Spleen (tissue), 7 donors: ENCODE measurements at regions not wholly inside any gene's neighbourhood (a gene's known extent, or its start where the extent isn't known, plus 50 kb on each side); places are given as distances from the start of the nearest gene placed in this dataset.

Experiments used
- POLR2A ChIP-seq, 3 donors: fragments of 450-650 bp; IDR thresholded peaks; one replicate each; pipeline ENCODE4 v1.5.1; 2017; ENCODE audit warnings: antibody characterized with exemption in 3 of 3, mild to moderate bottlenecking in 1 of 3
- TF ChIP-seq, protein P1 (sequence below), 11 experiments: fragments of 200-600 bp in 7 of 11; fragments of 450-650 bp in 4 of 11; sonication (generic) in 4 of 11; IDR thresholded peaks in 8 of 11; conservative IDR thresholded peaks in 3 of 11; 1 replicate in 7 of 11; 2 replicates in 4 of 11; pipeline versions ENCODE4 v1.4.0 to v1.8.0; 2016 to 2021; ENCODE audit warnings: antibody characterized with exemption in 11 of 11, inconsistent platforms in 4 of 11, mild to moderate bottlenecking in 1 of 11
- donor health status: DM: no; HTN: no; CAD: no; lungs with moderate emphysema.
- donor health status: DM: no; HTN: no; CAD: no.
- donor health status: DM: no; HTN: no; CAD: no.

DNA sequence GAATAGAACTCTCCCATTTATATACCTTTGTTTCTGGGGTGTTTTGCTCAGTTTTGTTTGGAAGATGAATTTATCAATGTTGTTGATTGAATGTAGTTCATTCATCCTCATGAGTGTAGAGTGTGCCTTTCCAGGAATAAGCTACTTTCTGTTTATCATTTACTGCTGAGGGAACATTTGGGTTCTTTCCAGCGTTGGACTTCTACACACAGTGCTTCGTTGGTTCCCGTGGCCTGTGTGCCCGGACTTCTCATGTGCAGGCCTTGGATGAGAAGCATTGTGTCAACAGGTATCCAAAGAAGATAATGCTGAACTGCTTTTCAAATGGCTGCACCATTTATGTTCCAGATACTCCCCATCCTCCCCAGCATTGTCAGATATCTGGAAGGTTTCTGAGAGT lies 107.6 kb upstream of the TNS3 start:
- TF ChIP-seq, protein P1, sequence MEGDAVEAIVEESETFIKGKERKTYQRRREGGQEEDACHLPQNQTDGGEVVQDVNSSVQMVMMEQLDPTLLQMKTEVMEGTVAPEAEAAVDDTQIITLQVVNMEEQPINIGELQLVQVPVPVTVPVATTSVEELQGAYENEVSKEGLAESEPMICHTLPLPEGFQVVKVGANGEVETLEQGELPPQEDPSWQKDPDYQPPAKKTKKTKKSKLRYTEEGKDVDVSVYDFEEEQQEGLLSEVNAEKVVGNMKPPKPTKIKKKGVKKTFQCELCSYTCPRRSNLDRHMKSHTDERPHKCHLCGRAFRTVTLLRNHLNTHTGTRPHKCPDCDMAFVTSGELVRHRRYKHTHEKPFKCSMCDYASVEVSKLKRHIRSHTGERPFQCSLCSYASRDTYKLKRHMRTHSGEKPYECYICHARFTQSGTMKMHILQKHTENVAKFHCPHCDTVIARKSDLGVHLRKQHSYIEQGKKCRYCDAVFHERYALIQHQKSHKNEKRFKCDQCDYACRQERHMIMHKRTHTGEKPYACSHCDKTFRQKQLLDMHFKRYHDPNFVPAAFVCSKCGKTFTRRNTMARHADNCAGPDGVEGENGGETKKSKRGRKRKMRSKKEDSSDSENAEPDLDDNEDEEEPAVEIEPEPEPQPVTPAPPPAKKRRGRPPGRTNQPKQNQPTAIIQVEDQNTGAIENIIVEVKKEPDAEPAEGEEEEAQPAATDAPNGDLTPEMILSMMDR (IDR thresholded peaks at IDR 0.05 in 8 of 11, conservative IDR thresholded peaks at IDR 0.05 in 3 of 11) = no peak
- TF ChIP-seq POLR2A (IDR thresholded peaks at IDR 0.05) = no peak
